Inferior parietal cortex (tissue), 1 donor: ENCODE measurements at regions not wholly inside any gene's neighbourhood (a gene's known extent, or its start where the extent isn't known, plus 50 kb on each side); places are given as distances from the start of the nearest gene placed in this dataset.
"Not testable (repeated sequence)": the region's sequence is repeated elsewhere in the genome, so short reads cannot be mapped to it uniquely, and the experiment has no call there.

Source experiments
- DNase-seq: peaks from one replicate; pipeline ENCODE4 v3.0.0-alpha.2; 2016; ENCODE audit errors: extremely low spot score

DNA sequence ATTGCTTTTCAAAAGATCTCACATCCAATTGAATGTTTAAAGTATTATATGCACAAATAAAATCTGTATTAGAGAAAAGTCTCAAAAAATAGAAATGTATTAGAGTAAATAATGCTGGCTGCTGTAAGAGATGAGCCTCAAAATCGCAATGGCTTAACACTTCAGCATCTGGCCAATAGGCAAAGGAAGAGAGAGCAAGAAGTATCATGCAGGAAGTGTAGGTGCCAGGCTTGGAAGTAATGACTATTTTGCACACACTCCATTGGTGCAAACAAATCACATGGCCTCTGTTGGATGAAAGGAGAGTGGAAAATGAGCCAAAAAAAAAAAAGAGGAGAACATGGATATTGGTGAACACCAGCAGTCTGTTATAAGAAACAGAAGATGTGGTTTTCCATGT lies 193.0 kb upstream of the E2F8 start:
- DNase-seq: no peak

DNA sequence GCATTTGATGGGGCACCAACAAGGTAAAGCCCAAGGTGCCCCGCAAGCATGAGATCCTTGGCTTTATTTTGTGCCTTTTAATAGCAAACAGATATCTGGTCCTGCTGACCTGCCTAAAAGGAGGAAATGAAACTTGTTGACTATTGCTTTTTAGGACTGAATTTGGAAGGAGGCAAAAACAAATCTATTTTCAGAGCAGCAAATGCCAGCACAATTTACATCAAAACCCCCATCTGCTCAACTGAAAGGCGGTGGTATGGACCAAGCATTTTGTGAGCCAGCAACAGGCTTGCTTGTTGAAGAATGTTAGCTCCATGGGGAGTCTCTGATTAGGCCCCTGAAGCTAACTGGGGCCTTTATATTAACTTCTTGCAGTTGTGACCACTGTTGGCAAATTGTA lies 192.6 kb upstream of the E2F8 start:
- no peak for DNase-seq

DNA sequence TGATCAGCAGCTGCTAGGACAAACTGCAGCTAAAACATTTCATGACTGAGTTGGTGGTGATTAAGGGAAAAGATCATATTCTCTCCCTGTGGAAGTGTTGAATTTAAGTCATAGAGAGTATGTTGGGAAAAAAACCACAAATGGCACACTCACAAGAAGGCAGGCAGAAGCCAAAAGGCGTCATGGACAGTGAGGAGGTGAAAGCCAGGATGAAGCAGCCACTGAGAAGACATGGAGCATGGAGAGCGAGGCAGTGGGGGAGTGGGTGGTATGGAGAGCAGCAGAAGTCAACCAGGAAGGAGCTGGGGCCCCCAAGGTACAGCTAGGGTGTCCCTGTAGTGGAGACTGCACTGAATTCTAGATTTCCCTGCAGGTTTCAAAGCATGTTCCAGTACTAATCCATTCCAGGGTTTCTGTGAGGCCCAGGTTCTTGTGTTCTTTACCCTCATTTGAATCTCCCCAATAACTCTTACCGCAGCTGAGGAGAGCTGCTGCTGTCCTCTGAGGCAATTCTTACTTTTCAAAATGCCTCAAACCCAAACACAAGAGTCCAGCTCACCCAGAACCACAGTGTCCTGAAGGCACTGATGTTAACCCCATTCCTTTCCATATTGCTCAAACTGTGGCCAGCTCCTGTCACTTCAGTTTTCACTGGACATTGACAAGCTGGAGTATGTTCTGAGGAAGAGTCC lies 191.8 kb upstream of the E2F8 start:
- DNase-seq: no peak

DNA sequence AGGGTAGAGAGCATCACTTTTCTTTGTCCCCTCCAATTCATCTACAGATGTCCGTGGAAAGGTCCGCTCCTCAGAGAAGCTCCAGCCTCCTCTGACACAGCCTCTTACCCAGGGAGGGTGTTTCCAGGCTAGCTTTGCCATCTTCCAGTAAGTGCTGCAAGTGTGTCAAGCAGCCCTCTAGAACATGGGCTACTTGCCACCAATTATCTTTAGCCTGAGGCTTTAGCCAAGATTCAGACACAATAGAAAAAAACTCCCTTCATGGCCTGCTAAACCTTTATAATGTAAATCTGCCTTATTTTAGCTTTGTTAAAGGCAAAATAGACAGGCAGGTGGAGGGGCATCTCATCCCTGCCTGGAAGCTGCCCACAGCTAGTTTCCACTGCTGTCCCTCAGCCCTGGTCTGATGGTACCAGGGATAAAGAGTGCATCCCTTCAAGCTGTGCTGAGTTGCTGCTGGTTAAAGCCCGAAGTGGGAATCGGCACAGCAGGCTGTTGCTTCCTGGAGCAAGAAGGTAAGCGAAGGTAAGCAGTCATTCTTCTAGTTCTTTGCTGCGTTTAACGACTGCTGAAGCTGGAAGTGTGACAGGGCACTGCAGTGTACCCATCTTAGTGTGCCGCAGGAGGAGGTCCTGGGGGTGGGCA lies 190.1 kb upstream of the E2F8 start:
- DNase-seq: no peak

DNA sequence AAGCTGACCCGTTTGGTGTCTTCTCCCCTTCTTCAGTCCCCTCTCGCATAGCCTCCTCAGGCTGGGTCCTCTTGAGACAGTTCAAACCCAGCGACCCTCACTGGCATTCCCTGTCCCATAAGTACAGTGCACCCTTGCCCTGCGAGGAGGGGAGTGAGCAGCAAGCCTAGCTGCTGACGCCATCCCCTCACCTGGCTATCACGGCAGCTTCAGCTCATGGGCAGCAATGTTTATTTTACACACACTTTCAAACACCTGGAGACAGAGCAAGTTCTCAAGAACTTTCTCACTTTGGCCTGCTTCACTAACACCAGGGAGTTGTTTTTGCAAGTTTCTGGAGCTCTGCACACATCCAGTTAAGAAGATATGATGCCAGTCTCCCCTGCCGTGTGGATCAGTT lies 189.6 kb upstream of the E2F8 start:
- no peak for DNase-seq

DNA sequence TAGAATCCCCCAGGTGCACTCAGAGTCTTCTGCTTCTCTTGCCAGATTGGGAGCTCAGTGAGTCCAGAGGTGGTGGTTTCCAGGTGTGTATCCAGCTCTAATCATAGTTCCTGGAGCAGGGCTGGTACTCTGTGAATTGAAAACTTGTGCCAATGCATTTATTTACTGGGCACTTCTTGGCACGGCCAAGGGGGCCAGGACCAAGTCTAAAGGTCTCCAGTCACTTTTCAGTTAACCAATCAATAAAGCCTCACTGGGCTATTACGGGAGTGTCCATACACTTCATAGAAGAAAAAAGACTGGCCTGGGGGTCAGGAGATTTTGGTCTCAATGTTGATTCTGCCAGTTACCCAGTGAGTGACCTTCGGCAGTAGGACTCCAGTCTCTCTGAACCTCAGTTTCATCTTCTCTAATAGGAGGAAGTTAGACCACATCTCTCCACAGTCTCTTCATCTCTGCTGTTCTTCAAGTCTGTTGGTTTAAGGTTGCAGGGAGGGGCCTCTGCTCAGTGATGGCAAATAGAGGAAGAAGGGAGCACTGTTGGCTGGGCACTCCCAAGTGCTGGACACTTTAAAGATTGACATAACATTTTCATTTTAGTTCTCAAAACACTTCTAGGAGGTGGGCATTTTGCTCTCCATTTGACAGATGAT lies 188.5 kb upstream of the E2F8 start:
- DNase-seq: no peak

DNA sequence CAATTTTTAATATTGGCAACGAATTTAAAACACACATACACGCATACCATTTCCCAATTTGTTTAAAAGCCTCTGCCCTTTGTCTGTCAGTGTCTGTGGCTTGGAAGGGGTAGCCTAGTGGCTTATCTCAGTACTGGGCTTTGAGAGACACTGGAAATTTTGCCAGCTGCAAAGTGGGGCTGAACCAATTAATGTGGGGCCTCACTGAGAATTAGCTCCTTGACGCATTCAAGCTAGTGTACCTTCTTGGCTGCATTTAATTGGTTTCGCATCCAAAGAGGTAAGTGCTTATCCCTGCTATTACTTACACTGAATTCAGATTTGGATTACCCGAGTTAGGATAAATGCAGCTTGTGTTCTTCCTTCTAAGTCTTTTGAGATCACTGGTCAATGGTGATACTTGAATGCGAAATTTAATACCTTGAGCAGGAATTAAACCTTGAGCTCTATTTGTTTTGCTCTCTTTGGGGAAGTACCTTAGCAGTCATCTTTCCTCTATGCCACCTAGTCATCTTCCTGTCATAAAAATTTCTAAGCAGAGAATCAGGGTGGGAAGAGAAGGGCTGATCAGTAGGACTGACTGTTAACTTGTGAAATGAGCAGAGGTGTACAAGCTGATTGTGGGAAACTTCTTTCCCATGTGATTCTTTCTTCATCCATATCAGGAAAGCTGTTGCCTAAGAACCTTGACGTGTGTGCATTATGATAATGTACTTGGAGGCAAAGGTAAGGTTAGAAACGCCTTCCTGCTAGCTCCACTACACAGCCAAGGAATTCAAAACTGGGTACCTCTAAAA lies 187.7 kb upstream of the E2F8 start:
- DNase-seq: no peak

DNA sequence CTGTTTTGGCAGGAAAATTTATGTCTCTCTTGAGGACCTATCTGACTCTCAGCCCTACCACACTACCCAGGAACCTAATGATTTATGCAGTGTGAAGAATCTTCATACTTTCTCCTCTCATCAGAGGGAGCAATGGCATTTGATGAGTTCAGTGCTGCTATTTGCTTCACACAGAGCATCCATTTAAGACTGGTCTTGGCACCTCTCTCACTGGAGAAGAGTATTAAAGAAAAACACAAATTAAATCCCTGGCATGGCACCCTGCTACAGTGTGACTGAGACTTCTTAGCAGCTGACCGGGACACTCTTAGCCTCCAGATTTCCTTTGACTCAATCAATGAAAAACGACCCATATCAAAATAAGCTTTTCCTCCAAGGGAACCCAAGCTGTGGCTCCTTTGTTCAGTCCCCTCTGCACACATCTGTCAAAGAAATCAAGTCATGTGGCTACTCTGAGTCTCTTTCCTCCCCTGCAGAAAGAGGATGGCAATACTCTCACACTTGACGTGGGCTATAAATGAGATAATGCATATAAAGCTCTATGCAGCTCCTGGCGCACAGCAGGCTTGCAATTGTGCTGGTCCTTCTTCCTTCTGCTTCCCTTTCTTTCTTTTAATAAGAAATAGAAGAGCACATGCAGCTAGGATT lies 186.1 kb upstream of the E2F8 start:
- no peak for DNase-seq

DNA sequence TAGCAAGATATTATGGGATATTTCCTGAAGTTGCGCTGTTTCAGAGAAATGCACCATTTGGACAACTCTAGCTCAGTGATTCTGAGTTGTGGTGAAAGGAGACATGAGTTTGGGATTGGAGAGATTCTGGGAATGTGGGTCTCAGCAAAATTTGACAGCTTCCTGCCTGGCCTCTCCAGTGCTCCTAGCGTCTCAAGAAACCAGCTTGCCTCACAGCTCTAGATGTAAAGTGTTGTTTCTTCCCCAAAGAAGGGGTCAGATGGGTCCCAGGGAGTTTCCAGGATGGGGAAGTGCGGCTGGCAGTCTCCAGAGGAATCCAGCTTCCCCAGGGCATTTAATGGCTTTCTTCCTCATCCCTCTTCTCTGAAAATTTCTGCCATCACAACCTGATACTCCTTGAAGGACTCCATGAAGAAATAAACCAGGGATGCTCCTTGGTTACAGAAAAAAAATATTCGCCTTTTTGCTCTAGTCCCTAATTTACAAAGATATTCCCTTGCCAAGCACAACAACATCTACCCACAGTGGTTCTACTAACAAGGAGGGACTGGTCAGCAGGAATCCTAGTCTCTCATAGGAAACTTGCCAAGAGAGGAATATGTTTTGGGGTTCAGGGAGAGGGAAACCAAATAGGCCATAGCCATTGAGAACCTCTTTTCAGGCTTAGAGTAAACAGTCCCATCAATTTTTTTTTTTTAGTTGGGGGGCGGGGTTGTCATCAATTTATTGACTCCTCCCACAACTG lies 185.4 kb upstream of the E2F8 start:
- DNase-seq: no peak

DNA sequence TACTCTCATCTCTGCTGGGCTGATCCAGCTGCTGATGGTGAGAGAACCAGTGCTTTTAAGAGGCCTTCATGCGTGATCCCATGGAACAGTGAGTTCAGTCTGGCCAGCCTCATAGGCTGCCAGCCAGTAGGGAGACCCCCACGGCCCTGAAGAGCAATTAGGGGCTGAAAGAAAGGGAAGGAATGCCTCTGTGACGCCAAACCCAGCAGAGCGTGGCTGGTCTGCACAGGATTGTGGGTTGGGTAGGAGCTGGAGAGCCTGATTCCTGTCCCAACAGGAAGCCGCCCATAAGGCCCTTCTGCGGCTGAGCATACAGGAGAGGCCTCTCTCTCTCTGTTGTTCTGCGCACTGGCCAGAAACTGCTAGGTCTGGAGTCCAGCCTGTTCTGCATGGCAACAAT lies 181.5 kb upstream of the E2F8 start:
- DNase-seq: no peak

DNA sequence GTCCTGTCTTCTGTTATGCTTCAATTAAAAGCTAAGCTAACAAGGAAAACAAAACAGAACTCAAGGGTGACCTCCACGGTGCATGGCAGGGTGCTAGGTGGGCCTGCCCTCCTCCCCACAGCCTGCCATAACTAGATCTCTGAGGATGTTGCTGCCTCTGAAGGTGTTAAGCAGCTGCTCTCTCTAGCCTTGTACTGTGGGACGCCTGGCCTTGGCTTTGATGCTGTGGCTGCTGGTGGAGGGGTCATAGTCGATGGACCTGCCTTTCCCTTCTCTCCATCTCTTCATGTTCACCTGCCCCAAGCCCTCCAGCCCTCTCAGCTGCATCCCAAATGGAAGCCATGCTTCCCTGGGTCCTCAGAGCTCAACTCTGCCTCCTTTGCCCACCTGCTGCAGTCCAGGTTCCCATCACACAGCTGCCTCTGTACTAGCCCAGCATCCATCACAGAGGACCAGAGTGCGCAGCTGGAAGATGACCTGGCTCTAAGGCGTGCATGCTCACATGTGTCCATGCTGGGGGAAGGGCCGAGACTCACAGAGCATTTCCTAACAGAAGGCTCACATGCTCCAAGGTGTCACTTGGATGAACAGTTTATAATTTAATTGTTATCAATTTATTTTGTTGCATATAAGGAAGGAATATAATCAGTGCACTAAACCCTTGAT lies 180.3 kb upstream of the E2F8 start:
- DNase-seq: no peak

DNA sequence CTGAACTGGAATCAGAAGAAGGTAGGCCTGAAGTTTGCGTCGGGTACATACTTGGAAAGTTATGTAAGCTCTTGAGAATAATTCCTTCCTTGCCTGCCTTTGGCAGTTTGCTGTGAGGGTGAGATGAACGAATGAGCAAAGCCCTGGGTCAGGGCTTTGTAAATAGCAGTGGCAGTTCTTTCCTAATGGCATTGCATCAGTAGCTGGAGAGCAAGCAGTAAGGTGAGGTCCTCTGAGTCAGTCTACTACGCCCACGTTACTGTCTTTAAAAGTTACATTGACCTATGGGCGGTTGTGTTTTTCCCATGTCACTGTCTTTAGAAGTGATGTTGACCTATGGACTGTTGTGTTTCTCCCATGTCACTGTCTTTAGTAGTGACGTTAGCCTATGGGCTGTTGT lies 179.1 kb upstream of the E2F8 start:
- no peak for DNase-seq

DNA sequence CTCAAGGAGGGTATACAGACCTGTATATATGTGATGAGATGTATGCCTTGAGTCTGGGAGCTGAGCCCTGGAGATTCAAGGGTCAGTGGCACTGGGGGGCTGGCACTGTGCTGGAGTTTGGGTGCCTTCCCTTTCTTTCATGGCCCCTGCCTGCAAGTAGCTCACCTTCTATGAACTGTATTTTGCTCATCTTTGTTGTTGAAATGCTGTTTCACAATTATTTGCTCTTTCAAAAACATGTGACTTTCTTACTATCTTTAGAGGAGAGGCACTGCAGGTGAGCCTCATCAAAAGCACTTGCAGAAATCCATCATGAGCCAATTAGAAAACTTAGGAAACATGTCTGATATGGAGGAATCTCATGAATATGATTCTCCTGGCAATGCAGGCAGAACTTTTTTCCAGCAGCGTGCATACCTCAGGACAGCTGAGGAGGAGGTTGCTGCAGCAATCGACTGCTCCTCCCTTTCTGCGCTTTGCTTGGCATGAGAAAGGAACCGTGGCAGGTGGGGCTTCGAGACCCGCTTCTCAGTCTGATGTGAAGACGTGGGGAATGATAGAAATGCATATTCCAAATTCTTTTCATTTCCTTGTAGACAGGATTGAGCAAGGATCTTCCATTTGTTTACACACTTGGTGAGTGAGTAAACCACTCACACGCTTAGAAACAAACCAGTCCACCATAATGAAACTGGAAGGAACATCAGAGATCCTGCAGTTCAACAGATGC lies 178.4 kb upstream of the E2F8 start:
- DNase-seq: no peak

DNA sequence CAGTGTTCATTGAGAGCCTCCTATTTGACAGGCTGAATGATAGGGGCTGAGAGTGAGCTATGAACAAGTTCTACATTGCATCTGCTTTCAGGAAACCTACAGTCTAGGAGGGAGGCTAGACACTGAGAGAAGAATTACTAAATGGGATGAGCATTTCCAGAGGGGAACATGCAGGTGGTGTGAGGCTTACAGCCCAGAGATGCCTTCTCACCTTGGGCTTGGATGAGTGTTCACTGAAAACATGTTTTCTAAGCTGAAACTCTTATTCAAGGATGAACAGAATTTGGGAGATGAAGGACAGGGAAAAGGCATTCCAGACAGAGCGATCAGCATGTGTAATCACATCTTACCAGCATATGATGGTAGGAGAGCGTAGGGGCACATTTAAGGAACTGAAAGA lies 177.5 kb upstream of the E2F8 start:
- no peak for DNase-seq

DNA sequence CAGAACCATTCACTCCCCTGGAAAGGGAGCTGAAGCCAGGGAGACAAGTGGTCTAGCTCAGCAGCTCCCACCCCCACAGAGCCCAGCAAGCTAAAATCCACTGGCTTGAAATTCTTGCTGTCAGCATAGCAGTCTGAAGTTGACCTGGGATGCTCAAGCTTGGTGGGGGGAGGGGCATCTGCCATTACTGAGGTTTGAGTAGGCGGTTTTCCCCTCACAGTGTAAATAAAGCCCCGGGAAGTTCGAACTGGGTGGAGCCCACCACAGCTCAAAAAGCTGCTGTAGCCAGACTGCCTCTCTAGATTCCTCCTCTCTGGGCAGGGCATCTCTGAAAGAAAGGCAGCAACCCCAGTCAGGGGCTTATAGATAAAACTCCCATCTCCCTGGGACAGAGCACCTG lies 171.3 kb upstream of the E2F8 start:
- DNase-seq: not testable (repeated sequence)

DNA sequence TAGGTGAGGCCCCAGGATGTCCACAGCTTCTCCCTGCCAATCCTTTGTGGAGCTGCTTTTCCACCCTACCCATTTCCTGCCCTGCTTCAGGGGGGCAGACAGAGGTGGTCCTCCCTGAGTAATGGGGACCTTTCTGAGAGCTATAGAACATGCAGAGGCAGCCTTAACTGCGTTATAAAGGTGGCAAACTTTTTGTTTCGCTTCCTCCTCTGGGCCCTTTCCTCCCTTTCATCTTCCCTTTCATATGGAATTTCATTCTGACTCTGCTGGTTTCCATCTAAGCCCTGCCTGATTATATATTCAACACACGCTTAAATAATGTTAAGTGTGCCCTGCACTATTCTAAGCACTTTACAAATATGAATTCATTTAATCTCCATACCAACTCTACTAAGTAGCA lies 169.3 kb upstream of the E2F8 start:
- DNase-seq: no peak

DNA sequence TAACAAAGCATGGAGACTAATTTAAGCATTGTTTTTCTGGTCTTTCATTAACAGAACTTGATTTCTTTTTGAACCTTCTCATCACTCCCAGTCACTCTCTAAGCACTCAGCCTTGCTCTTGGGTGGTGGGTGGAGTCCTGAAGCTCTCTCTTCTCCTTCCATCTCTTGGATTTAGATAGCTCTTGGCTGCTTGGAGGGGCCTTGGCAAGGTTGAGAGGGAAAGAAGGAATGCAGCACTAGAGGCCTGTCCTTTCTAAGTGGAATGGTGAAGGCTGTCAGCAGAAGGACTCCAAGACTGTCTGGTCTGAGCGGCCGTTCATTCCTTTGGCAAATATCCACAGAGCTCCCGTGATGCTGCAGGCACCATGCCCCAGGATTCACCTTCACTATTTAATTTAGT lies 168.6 kb upstream of the E2F8 start:
- no peak for DNase-seq

DNA sequence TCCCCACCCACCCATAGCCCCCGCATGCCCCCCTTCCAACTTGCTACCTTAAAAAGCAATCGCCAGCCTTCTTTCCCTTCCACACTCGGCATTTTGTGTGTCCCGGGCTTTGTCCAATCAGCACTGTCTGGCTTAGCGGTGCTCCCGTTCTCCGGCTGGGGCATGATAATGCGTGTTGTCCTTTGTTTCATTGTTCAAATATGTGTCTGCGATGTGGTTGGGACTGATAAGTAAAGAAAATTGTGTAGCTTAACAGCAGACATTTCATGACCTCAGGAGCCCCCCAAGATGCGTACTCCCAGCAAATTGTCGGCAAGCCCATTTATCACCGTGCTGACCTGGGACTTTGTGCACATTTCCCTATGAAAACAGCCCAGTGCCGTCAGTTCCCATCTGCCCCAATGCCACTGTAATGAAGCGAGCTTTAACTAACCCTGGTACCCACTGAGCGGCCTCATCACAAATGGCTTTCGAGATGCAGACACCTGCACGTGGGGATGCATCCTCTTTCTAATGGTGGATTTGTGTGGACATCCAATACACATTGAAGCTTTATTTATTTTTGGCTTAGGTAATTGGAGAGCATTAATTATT lies 167.0 kb upstream of the E2F8 start:
- DNase-seq: no peak

DNA sequence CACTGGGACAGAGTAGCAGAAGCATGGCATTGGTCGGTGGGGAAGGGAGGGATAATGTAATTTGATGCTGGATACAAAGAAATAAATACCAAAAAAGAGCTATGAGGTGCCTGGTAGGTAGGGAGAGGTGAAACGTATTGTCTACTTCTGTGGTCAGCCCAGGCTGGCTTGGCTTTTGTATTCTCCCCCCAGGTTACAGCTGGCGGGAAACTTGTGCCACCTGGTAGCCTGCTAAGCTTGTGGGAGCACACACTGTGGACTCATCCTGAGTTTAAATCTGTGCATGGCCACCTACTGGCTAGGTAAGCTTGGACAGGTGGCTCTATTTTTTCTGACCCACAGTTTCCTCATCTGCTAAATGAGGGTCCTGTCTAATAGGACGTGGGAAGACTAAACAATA lies 165.2 kb upstream of the E2F8 start:
- no peak for DNase-seq

DNA sequence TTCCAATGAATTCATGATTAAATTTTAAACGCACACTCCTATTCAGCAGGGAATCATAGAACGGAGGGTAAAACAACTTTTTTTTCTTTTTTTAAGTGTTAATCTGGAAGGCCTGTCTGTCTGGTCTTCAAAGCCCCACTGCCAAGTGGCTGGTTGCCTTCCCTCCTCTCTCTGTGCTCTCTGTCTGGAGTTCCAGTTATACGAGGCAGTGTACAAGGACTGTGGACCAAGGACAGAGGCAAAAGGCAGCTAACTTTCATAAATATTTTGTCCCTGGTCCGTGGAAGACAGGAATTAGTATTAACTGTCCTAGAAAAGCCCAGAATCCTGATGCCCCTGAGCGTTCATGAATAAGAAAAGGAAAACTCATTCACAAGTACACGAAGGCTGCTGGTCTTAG lies 164.0 kb upstream of the E2F8 start:
- no peak for DNase-seq
